H1 (cell line): ENCODE measurements at regions not wholly inside any gene's neighbourhood (a gene's known extent, or its start where the extent isn't known, plus 50 kb on each side); places are given as distances from the start of the nearest gene placed in this dataset.

Experiments
- CTCF ChIA-PET: fragments of 300-600 bp; sonication (Branson Sonifier 250); formaldehyde crosslinking; loops from one replicate; lab custom pipeline; 2021; ENCODE audit not compliant: partially characterized antibody; lab: Charles Lee
- POLR2A ChIA-PET: fragments of 300-600 bp; sonication (Branson Sonifier 250); formaldehyde crosslinking; loops from one replicate; lab custom pipeline; 2021; ENCODE audit warnings: inconsistent platforms; ENCODE audit not compliant: partially characterized antibody; lab: Charles Lee
- DNase-seq, 2 experiments: peaks; one replicate each; pipeline versions ENCODE4 v3.0.0 to v3.0.0-alpha.2; 2010 to 2022; ENCODE audit warnings: low spot score in 2 of 2, low read depth in 1 of 2, mixed read lengths in 1 of 2
- FAIRE-seq: peaks from 2 replicates; lab custom pipeline; 2011; peaks lifted over from hg19 to GRCh38; lab: Jason Lieb, UNC
- H2AFZ ChIP-seq: 2 replicates; pipeline ENCODE4 v1.8.1; 2012; ENCODE audit warnings: low read length, inconsistent platforms
- H2AK5ac ChIP-seq: 2 replicates; pipeline ENCODE4 v1.6.1; 2013; ENCODE audit warnings: low read depth, low read length
- H2BK120ac ChIP-seq: replicated peaks from 2 replicates; pipeline ENCODE3; 2013; ENCODE audit warnings: low read depth, low read length, inconsistent platforms
- H2BK12ac ChIP-seq: 2 replicates; pipeline ENCODE4 v1.6.1; 2013; ENCODE audit warnings: low read depth, low read length
- H2BK15ac ChIP-seq: 2 replicates; pipeline ENCODE4 v1.6.1; 2013; ENCODE audit warnings: low read length
- H2BK20ac ChIP-seq: 2 replicates; pipeline ENCODE4 v1.6.1; 2013; ENCODE audit warnings: low read length
- H2BK5ac ChIP-seq: 2 replicates; pipeline ENCODE4 v1.6.1; 2013; ENCODE audit warnings: low read depth, low read length
- H3K14ac ChIP-seq: 2 replicates; pipeline ENCODE4 v1.6.1; 2013; ENCODE audit warnings: inconsistent platforms; ENCODE audit not compliant: insufficient read length
- H3K18ac ChIP-seq: 2 replicates; pipeline ENCODE4 v1.6.1; 2013; ENCODE audit warnings: low read length; ENCODE audit errors: extremely low read depth
- H3K23ac ChIP-seq: 2 replicates; pipeline ENCODE4 v1.6.1; 2013; ENCODE audit warnings: inconsistent platforms; ENCODE audit not compliant: insufficient read length
- H3K23me2 ChIP-seq: 2 replicates; pipeline ENCODE4 v1.6.1; 2013; ENCODE audit warnings: low read depth, low read length
- H3K27ac ChIP-seq: 2 replicates; pipeline ENCODE4 v1.6.1; 2011; ENCODE audit warnings: low read depth, low read length, inconsistent platforms
- H3K27me3 ChIP-seq, 4 experiments: replicated peaks in 1 of 4; 1 replicate in 1 of 4; 2 replicates in 3 of 4; pipeline versions ENCODE4 v1.6.1 to v1.8.1; 2011 to 2013; ENCODE audit warnings: low read length in 3 of 4, mild to moderate bottlenecking in 3 of 4, inconsistent platforms in 2 of 4, mixed read lengths in 2 of 4, moderate library complexity in 1 of 4; ENCODE audit not compliant: control insufficient read depth in 3 of 4, insufficient read depth in 3 of 4; ENCODE audit errors: extremely low read depth in 1 of 4
- H3K36me3 ChIP-seq, 4 experiments: 2 replicates each; pipeline versions ENCODE4 v1.6.1 to v1.8.1; 2011 to 2013; ENCODE audit warnings: mild to moderate bottlenecking in 4 of 4, low read length in 3 of 4, moderate library complexity in 2 of 4, control low read depth in 1 of 4, inconsistent platforms in 1 of 4; ENCODE audit not compliant: insufficient read depth in 4 of 4, control insufficient read depth in 2 of 4
- H3K4ac ChIP-seq: replicated peaks from 2 replicates; pipeline ENCODE3; 2013; ENCODE audit warnings: low read length, low read depth, mixed read lengths, inconsistent platforms; ENCODE audit not compliant: insufficient read length
- H3K4me1 ChIP-seq, 4 experiments: replicated peaks in 1 of 4; 1 replicate in 1 of 4; 2 replicates in 3 of 4; pipeline versions ENCODE4 v1.6.1 to v1.8.1; 2011 to 2013; ENCODE audit warnings: low read length in 3 of 4, inconsistent platforms in 2 of 4, mixed read lengths in 1 of 4; ENCODE audit not compliant: insufficient read depth in 4 of 4, control insufficient read depth in 3 of 4
- H3K4me2 ChIP-seq, 2 experiments: 2 replicates each; pipeline versions ENCODE4 v1.6.1 to v1.8.1; 2011 to 2013; ENCODE audit warnings: low read depth in 2 of 2, low read length in 2 of 2, control low read depth in 1 of 2, inconsistent platforms in 1 of 2, mild to moderate bottlenecking in 1 of 2; ENCODE audit not compliant: insufficient read depth in 1 of 2
- H3K4me3 ChIP-seq, 4 experiments: fragments of 200-600, 300-600 bp in 1 of 4; sonication (generic), shearing (Covaris generic), sonication (Bioruptor Twin) in 1 of 4; 2 replicates each; pipeline versions ENCODE4 v1.5.1 to v1.8.1; 2011 to 2016; ENCODE audit warnings: low read length in 4 of 4, low read depth in 3 of 4, control low read depth in 2 of 4, inconsistent platforms in 2 of 4, mild to moderate bottlenecking in 2 of 4, mixed read lengths in 1 of 4, moderate library complexity in 1 of 4; ENCODE audit not compliant: insufficient read depth in 2 of 4; ENCODE audit errors: extremely low read depth in 1 of 4
- H3K56ac ChIP-seq: replicated peaks from 2 replicates; pipeline ENCODE3; 2013; ENCODE audit warnings: low read depth, mild to moderate bottlenecking, mixed read lengths, low read length, inconsistent platforms; ENCODE audit not compliant: insufficient read length
- H3K79me1 ChIP-seq: 2 replicates; pipeline ENCODE4 v1.6.1; 2013; ENCODE audit warnings: low read depth, low read length, control low read depth
- H3K79me2 ChIP-seq, 2 experiments: 2 replicates each; pipeline versions ENCODE4 v1.6.1 to v1.8.1; 2012 to 2013; ENCODE audit warnings: low read length in 2 of 2, mild to moderate bottlenecking in 2 of 2, inconsistent platforms in 1 of 2; ENCODE audit not compliant: insufficient read depth in 2 of 2, control insufficient read depth in 1 of 2
- H3K9ac ChIP-seq, 4 experiments: replicated peaks in 1 of 4; 1 replicate in 1 of 4; 2 replicates in 3 of 4; pipeline versions ENCODE4 v1.6.1 to v1.8.1; 2011 to 2013; ENCODE audit warnings: low read depth in 3 of 4, low read length in 3 of 4, control low read depth in 2 of 4, mild to moderate bottlenecking in 2 of 4, moderate library complexity in 2 of 4, inconsistent platforms in 1 of 4; ENCODE audit errors: extremely low read depth in 1 of 4
- H3K9me3 ChIP-seq, 2 experiments: 2 replicates each; pipeline versions ENCODE4 v1.6.1 to v1.8.1; 2012 to 2013; ENCODE audit warnings: mild to moderate bottlenecking in 2 of 2, moderate library complexity in 2 of 2, control low read depth in 1 of 2, inconsistent platforms in 1 of 2, low read depth in 1 of 2, low read length in 1 of 2, mixed read lengths in 1 of 2; ENCODE audit not compliant: insufficient read depth in 2 of 2
- H4K20me1 ChIP-seq, 2 experiments: replicated peaks in 1 of 2; 2 replicates each; pipeline versions ENCODE3 to v1.8.1; 2011 to 2013; ENCODE audit warnings: inconsistent platforms in 2 of 2, low read length in 2 of 2, mild to moderate bottlenecking in 1 of 2; ENCODE audit not compliant: insufficient read depth in 2 of 2, control insufficient read depth in 1 of 2
- H4K5ac ChIP-seq: 2 replicates; pipeline ENCODE4 v1.6.1; 2013; ENCODE audit warnings: low read length, low read depth, mixed read lengths, inconsistent platforms; ENCODE audit not compliant: insufficient read length
- H4K8ac ChIP-seq: 2 replicates; pipeline ENCODE4 v1.8.0; 2013; ENCODE audit warnings: mild to moderate bottlenecking, moderate library complexity, low read length, inconsistent platforms; ENCODE audit not compliant: insufficient read depth; ENCODE audit errors: extremely low read depth
- H4K91ac ChIP-seq: replicated peaks from 2 replicates; pipeline ENCODE3; 2013; ENCODE audit warnings: low read length, mixed read lengths, inconsistent platforms; ENCODE audit not compliant: insufficient read length
- CHD2 ChIP-seq: IDR thresholded peaks from 2 replicates; pipeline ENCODE4 v1.6.1; 2012; ENCODE audit warnings: low read length, improper control_type of control experiment
- HDAC2 ChIP-seq, 2 experiments: fragments of 300-600 bp in 1 of 2; sonication (generic) in 1 of 2; IDR thresholded peaks; 2 replicates each; pipeline ENCODE4 v1.6.1; 2011 to 2012; ENCODE audit warnings: low read depth in 2 of 2, low read length in 2 of 2, mild to moderate bottlenecking in 2 of 2, moderate library complexity in 2 of 2, borderline replicate concordance in 1 of 2, inconsistent platforms in 1 of 2
- MAFK ChIP-seq: IDR thresholded peaks from 2 replicates; pipeline ENCODE4 v1.6.1; 2012; ENCODE audit warnings: low read depth, mild to moderate bottlenecking, improper control_type of control experiment, low read length
- PHF8 ChIP-seq: fragments of 200-600 bp; sonication (generic); conservative IDR thresholded peaks from 2 replicates; pipeline ENCODE4 v1.7.1; 2012; ENCODE audit warnings: low read depth, mild to moderate bottlenecking, inconsistent platforms, low read length, moderate library complexity
- TAF7 ChIP-seq: optimal IDR thresholded peaks from 2 replicates; pipeline ENCODE3; 2011; ENCODE audit warnings: low read depth, mild to moderate bottlenecking, inconsistent platforms, low read length, moderate library complexity, borderline replicate concordance
- WGBS, 2 experiments: shearing (Covaris generic) in 1 of 2; methylation state at CpG; one replicate each; pipeline versions ENCODE4 v1.1.6 to v1.1.7; 2013 to 2015; ENCODE audit warnings: low lambda C conversion rate in 2 of 2, mixed read lengths in 2 of 2, inconsistent platforms in 1 of 2, low coverage in 1 of 2, missing lambda C conversion rate in 1 of 2; ENCODE audit not compliant: insufficient replicate concordance in 2 of 2, insufficient coverage in 1 of 2, insufficient read length in 1 of 2; ENCODE audit errors: extremely low coverage in 1 of 2, missing lambda C conversion rate in 1 of 2; 5-methylcytosine and 5-hydroxymethylcytosine counted together

DNA sequence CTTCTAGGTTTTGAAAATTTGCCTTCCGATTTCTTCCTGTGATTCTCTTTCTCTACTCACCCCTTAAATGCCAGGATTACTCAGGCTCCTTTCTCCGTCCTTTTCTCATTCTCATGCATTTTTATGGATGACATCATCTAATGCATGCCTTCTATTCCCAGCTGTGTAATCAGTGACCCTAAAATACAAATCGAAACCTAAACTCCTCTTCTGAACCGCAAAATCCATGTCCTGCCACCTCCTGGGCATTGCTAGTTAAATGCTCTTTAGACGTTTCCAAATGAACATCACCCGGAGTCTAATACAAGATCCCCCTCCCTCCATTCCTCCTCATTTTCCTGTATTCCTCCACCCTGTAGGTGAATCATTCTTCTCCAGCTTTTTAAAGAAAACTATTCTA lies 1703.1 kb upstream of the FLRT2 start:
- Histone ChIP-seq H2BK20ac (no peak overlapping the region), H2AFZ (no peak overlapping the region), H3K4me1 (peaks cover 0 to 3% (median 0%) of the 10 kb centered on the region in 4 experiments; a peak in 5 of 7 replicates), H4K91ac (no peak overlapping the region), H3K36me3 (no peaks in the 10 kb centered on the region), H2BK5ac (no peak overlapping the region), H3K23ac (no peak overlapping the region), H3K79me1 (no peaks in the 10 kb centered on the region), H3K56ac (no peak overlapping the region), H3K9ac (no peak overlapping the region), H3K9me3 (no peaks in the 10 kb centered on the region), H4K8ac (no peak overlapping the region), H3K4ac (no peak overlapping the region), H4K5ac (no peak overlapping the region), H3K4me2 (no peak overlapping the region), H4K20me1 (no peaks in the 10 kb centered on the region), H3K27me3 (no peaks in the 10 kb centered on the region), H2BK120ac (no peak overlapping the region), H3K18ac (no peak overlapping the region), H3K4me3 (no peak overlapping the region), H2BK15ac (no peak overlapping the region), H2AK5ac (no peak overlapping the region), H3K79me2 (no peaks in the 10 kb centered on the region), H3K14ac (no peak overlapping the region), H3K27ac (no peak overlapping the region), H2BK12ac (no peak overlapping the region), H3K23me2 (no peaks in the 10 kb centered on the region)
- DNase-seq (no peak), FAIRE-seq (no peak)
- POLR2A ChIA-PET: no interaction called here
- CTCF ChIA-PET: interaction anchor here (0.6 to 1.3 kb wide), 2 partner anchors 11 to 271 kb away, joined by 3 to 4 read pairs; no protein-coding TSS in a partner anchor
- no peak for TF ChIP-seq MAFK
- no peak for TF ChIP-seq CHD2
- no peak for TF ChIP-seq TAF7
- TF ChIP-seq PHF8: no peak
- TF ChIP-seq HDAC2 (IDR thresholded peaks at IDR 0.05; ENCODE audit: borderline replicate concordance in 1 of 2, low read depth in 2 of 2, low read length in 2 of 2): no peak
- 84% methylated on average over 6 of the region's 6 CpGs; no CpG with 5 or more reads in 1 of the 2 experiments for WGBS, 2 experiments
